GM19324 (cell line): ENCODE measurements at regions not wholly inside any gene's neighbourhood (a gene's known extent, or its start where the extent isn't known, plus 50 kb on each side); places are given as distances from the start of the nearest gene placed in this dataset.
A peak's percentile ranks its signal among the peaks of the same experiment; 100 is the strongest.

Source experiments
- ATAC-seq: cut with Tn5 transposase; IDR thresholded peaks from one replicate; pipeline ENCODE4 v1.9.1; 2021; ENCODE audit warnings: mild to moderate bottlenecking, moderate library complexity; ENCODE audit not compliant: unreplicated experiment, low FRiP score

DNA sequence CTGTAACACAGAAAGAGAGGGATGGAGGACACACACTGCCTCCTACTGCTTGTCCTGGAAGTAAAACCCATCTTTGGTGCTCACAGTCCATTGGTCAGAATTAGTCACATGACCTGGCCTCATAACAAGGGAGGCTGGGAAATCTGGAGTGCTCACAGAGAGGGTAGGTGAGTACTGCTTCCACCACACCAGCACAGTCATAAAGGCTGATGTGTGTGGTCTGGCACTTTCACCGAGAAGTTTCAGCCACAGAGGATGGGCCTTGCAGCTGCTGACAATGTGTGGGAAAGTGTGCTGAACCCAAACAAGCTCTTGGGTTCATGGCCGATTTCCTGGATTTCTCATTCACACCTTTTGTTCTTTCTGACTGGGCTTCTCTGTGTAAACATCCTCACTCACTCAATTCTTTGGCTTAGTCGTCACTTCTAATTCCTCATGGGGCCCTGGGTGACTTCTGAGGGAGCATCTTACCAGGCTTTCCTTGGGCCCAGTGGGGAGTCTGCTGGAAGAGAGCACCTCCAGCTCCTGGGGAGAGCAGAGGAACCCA lies 100.7 kb downstream of the ASB7 start:
- peak; percentile 59 for ATAC-seq

GRCh38 chr15:100703671-100704070 lies 101.3 kb downstream of the ASB7 start:
- ATAC-seq, result no peak

GRCh38 chr15:100704281-100705055 lies 102.1 kb downstream of the ASB7 start:
- no peak for ATAC-seq

DNA sequence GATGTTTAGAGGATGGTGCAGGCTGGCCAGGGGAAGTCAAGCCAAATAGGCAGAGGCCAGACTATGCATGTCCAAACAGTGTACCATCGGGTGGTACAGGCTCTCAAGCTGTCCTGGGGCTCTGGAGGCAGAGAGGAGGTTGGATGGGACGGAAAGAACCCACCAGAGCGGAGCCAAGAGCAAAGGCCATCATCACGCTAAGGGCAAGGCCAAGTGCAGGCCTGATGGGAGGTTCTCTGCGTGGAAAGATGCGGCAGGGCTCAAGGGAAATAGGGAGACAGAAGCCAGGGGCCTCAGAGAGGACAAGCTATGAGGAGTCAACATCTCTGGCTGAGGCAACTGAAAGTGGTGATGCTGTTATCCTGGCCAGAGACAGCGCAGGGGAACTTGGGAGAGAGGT lies 102.7 kb downstream of the ASB7 start:
- no peak for ATAC-seq

DNA sequence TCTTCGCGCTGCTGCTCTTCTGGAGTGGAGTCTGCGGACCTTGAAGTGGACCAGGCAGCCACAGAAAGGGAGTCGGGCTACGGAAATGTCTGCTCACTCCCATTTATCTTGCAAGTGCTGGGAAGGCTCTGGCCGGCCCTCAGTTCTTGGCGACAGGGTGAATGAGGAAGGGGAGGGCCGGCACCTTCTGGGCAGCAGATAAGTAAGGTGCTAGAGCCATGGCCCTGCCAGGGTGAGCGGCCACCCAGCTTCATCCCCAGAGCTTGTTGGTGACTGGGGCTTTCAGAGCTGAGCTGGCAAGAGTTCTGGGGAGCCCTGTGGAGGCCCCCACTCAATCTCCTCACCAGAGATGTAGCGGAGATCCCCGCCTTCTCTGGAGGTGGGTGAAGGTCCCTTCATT lies 103.5 kb downstream of the ASB7 start:
- ATAC-seq, result no peak

DNA sequence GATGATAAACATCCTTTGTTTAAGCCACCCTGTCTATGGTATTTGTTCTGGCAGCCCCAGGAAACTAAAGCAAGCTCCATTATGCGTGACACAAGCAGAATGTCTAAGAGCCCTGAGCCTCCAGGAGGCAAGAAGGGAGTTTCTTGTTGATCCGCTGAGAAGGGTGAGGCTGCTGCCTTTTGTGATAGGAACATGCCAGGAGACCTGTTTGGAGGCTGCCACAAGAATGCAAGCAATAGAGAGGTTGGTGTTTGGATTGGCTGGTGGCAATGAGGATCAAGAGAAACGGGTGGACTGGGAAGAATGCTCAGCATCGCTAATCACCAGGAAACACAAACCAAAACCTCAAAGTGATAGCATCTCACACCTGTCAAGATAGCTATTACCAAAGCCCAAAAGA lies 104.8 kb downstream of the ASB7 start:
- no peak for ATAC-seq

DNA sequence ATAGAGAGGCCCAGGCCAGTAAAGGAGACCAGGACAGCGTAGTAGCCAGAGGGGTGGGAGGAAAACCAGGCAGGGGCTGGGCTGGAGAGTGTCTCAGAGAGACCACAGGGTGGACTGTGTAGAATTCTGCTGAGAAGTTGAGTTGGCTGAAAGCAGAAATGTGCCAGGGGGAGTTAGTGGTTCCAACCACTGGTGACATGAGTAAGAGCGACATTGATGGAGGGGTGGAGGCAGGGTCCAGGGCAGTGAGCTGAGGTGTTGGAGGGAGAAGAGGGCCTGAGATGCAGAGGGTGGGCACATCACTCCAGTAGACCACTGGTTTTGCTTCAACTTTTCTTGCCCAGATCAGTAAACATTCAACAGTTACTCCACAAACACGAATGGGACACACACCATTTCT lies 106.5 kb downstream of the ASB7 start:
- ATAC-seq, result no peak

- no peak for ATAC-seq
These were observed 107.8 kb downstream of the ASB7 start for GRCh38 chr15:100710222-100710621.

DNA sequence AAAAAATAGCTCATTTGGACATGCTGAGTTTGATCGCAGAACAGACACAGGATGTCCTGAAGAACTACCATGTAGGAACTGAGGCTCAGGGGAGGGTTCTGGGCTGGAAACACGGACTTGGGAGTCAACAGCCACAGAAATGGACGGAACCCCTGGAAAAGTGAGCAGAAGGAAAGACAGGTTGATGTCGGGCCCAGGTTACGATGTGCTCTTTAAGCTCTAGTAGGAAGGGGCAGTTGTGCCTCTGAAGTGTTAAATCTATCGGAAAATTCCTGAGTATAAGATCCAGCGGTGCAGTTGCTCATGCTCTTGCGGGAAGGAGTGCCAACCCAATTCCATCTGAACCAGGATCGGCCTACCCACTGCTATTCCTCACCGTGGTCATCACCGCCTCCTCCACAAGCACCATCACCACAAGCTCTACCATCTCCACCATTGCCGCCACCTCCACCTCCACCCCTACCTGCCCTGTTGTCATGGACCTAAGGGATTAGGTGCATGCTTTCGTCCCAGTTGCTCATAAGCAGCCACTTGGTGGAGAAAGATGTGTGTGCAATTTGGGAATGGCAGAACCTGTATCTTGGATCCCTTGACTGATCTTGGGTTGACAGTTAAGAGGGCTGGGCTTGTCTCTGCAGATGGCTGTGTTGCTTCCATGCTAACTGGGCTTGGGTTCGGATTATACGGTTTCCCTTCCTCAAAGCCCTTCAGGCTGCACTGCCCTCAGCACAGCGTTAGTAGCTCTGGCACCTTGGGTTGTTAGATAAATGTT lies 108.5 kb downstream of the ASB7 start:
- ATAC-seq, result no peak

DNA sequence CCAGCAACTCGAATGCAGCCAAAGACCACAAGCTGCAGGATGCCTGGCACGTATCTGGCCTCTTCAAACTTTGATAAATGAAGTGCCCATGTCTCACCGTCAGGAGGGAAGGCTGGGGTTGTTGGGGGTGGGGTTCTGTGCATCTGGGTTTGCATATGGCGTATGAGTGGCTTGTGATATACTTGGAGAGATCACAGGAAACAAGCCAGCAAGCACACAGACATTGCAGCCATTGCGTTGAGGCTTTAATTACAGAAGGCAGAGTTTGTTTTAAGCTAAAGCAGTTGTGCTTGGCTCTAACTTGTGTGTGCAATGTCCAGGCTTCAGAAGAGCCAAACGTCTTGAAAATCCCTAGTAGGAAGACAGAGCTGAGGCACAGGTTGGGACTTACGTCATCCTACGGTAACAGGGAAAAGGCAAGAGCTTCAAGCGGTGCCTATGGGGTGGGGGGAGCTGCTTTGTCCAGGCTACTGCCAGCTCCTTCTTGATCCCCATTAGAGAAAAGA lies 109.2 kb downstream of the ASB7 start:
- ATAC-seq, result no peak

GRCh38 chr15:100712226-100712625 lies 109.8 kb downstream of the ASB7 start:
- no peak for ATAC-seq

GRCh38 chr15:100713163-100713867 lies 110.9 kb downstream of the ASB7 start:
- no peak for ATAC-seq

- no peak for ATAC-seq
These were observed 111.8 kb downstream of the ASB7 start for GRCh38 chr15:100714034-100714748.

DNA sequence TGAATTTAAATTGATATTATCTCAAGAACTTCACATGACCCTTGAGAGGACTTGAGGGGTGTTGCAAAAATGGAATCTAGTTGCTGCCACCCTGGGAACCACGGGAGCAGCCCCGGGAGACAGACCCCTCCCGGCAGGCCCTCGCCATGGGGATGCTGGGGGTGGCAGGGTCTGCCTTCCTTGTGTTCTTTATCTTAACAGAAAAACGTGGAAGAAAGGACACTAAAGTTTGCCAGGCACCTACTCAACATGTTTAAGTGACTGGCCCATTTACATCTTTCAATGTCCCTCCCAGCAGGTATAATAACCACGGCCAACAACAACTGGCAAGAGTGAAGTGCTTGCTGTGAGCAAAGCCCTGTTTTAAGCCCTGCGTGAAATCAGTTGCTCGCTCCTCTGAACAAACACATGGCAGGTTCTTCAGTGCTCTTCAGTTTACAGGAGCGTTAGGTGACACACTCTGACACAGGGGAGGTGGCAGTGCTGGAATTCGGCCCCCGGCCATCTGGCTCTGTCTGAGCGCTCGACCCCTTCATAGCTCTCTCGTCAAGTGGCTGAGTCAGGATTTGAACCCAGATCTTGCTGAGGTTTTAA lies 112.5 kb downstream of the ASB7 start:
- ATAC-seq, result no peak

DNA sequence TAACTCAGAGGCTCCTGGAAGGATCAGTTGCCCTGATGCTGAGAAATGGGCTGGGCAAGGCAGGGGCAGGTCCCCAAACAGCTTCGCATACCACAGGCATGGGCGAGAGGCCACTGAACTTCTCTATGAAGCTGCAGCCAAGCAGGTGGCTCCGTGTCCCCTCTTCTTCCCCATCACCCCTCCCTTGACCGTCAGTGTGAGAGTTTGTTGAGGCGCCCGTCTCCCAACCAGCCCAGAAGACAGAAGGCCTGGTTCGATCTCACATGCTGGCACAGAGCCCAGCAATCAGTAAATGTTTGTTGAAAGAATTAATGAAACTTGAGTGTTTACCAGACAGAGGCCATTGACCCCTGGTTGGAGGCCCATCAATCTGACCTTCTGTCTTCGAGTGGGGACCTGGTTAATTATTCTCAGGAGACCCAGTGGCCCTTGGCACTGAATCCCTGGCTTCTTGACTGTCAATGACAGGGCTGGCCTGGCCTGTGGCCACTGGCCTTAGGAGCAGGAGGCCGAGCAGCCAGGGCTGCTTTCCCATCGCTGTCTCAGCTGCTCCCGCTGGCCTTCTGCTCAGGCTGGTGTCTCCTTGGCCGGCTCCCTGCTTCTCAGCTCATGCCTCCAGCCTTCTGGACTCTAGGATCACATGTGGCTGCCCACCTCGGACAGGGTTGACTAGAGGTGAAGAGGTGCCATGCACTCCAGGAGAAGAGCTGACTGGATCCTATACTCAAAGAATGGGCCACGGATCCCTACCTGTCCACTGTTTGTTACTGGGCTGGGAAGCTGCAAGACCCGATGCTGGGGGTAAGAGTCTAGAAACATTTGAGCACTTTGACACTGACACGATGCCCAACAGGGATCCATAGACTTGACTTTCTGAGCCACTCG lies 113.4 kb downstream of the ASB7 start:
- ATAC-seq, result no peak

GRCh38 chr15:100716456-100717085 lies 114.2 kb downstream of the ASB7 start:
- no peak for ATAC-seq

DNA sequence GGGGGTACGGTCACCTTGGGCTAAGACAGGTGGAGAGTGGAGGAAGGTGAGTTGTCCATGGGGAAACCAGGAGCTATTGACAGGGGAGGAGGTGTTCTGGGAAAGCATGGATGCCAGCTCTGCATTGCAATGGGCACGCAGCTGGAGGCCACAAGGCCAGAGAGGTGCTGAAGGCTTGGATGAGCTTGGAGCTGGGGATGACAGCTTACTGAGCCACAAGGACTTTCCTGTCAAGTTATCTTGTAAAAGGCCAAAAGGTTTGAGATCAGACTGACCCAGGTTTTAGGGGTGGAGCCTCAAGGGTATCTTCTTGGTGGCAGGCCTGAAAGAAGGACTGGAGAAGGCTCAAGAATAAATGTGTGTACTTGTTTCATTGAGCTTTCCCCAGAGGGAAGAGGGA lies 115.2 kb downstream of the ASB7 start:
- ATAC-seq, result no peak
